ENCODE measurements at regions not wholly inside any gene's neighbourhood (a gene's known extent, or its start where the extent isn't known, plus 50 kb on each side); places are given as distances from the start of the nearest gene placed in this dataset.
A peak's percentile ranks its signal among the peaks of the same experiment; 100 is the strongest.

DNA sequence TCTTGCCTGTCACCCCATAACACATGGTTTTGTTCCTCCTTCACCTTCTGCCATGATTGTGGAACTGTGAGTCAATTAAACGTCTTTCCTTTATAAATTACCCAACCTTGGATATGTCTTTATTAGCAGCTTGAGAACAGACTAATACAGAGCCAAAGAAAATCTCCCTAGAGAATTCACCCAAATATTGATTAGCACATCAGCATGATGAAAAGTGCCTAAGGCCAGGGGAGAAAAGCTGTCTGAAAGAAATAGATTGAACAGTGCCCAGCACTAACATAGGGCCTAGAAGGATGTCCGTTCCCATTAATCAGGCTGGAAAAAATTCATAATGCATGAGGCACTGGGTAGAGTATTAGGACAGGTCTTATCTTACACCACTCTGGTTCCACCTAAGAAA is 111.9 kb upstream of the CALN1 start:
- no peak for DNase-seq

DNA sequence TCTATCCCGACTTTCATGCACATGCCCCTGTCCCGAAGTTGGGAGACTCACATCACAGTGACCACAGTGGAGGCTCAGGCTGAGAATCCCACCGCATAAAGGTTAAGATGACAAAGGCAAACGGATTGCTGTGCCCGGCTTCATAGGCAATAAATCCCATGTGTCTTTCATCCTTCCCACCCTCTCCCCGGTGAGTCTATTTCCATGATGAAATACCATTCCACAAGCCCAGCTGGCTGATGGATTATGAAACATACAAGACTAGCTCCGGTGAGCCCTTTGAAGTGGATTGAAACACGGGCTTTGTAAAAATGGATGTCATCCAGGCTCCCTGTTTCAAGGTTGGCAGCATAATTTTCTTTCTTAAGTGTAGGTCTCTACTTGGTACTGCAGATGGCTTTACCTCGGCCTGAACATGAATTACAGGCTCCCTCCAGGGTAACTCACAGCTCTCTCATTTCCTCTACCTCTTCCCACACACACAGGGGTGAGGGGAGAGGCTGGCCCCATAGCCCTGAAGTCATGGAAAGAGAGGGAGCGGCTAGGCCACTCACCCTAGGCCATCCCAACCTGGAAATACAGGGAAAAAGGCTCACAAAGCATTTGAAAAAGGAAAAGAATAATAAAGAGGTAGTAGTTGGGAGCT is 92.0 kb upstream of the CALN1 start:
- no peak for DNase-seq

GRCh38 chr7:72503644-72504043 is 91.5 kb upstream of the CALN1 start:
- DNase-seq: no peak

DNA sequence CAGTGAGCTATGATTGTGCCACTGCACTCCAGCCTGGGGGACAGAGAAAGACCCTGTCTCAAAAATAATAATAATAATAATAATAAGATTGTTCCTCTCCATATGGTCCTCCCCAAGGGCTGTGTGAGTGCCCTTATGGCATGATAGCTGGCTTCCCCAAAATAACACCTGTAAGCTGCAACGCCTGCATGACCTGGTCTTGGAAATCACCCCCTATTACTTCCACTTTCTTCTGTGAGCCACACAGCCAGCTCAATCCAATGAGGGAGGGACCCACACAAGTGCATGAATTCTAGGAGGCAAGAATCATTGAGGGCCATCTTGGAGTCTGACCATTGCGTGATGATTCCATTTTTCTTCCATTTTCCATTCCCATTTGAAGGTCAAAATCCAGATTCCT is 82.7 kb upstream of the CALN1 start:
- DNase-seq: no peak

GRCh38 chr7:72493850-72494661 is 81.9 kb upstream of the CALN1 start:
- DNase-seq: peak; percentile 14 to 85 (median 68)

DNA sequence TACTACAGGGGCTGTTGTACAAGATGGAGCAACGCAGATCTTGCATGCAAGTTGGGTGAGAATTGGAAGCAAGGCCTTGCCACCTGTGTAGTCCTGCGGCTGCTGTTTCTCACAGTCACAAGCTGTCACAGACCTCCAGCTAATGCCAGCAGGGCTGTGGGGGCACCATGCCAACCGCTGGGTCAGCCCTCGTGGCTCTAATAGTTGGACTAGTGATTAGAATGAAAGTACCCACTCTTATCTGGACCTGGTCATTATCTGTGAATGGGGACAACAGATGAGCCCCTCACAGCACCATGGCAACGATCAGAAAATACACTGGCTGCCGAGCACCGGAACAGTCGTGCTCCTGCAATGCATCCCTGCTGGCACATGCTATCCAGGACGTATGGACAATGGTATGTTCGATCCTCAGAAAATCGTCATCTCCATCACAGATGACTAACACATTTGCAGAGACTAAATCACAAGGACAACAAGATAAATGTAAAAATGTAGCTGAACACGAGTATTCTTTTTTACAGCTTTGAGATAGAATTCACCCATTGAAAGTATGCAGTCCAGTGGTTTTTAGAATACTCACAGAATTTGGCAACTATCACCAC is 80.4 kb upstream of the CALN1 start:
- DNase-seq: peak in 2 of 3 experiments; percentile 29 to 67

- no peak for DNase-seq
Observed at GRCh38 chr7:72490301-72490700, 78.2 kb upstream of the CALN1 start.

GRCh38 chr7:72481934-72482333 is 69.8 kb upstream of the CALN1 start:
- no peak for DNase-seq

DNA sequence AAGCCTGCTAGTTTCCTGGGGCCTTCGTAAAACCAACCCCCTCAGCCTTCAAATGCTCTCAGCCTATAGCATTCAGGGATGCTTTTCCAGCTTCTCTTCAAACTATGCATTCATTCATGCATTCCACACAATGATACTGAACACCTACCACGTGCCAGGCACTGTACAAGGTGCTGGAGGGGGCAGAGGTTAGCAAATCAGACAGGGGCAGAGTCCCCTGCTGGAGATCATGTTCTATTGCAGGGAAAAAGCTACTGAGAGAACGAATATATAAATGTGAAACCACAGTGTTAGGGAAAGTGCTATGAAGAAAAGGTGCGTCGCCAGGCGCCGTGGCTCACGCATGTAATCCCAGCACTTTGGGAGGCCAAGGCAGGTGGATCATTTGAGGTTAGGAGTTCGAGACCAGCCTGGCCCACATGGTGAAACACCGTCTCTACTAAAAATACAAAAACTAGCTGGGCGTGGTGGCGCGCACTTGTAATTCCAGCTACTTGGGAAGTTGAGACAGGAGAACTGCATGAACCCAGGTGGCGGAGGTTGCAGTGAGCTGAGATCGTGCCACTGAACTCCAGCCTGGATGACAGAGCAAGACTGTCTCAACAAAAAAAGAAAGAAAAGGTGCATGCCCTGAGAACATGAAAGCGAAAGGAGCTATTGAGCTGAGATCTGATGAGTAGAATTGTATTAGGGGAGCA is 64.6 kb upstream of the CALN1 start:
- no peak for DNase-seq

GRCh38 chr7:72467237-72467636 is 55.1 kb upstream of the CALN1 start:
- DNase-seq: no peak

GRCh38 chr7:72466797-72467196 is 54.7 kb upstream of the CALN1 start:
- DNase-seq: no peak

DNA sequence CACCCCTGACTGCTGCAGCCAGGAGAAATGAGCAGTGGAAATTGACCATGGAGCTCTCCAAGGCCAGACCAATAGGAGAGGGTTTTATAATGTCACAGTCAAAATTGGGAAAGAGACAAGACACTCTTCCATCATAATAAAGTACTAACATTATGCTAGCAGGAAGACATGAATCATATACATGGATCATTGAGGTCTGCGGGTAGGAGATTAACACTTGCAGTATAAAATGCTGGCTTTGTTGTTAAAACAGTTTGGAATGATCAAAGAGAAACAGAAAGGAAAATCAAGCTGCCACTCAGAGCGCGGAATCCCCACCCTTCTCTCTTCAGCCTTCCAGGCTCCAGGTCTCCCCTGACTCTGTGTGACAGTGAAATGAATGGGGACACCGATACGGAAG is 53.4 kb upstream of the CALN1 start:
- no peak for DNase-seq

DNA sequence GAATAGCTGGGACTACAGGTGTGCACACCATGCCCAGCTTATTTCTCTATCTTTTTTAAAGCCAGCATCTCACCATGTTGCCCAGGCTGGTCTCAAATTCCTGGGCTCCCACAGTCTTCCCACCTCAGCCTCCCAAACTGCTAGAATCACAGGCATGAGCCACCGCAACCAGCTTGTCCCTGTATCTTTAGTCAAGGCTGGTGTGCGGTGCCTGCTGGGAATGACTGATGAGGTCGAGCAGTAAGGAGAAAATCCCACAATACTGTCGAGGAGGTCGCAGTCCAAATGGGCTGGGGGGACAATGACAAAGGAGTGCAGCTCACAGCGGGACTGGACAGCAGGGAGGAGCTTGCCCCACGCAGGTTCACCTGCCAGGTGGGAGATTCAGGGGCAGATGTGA is 50.2 kb upstream of the CALN1 start:
- no peak for DNase-seq
